ENCODE measurements at regions not wholly inside any gene's neighbourhood (a gene's known extent, or its start where the extent isn't known, plus 50 kb on each side); places are given as distances from the start of the nearest gene placed in this dataset.
A peak's percentile ranks its signal among the peaks of the same experiment; 100 is the strongest.

DNA sequence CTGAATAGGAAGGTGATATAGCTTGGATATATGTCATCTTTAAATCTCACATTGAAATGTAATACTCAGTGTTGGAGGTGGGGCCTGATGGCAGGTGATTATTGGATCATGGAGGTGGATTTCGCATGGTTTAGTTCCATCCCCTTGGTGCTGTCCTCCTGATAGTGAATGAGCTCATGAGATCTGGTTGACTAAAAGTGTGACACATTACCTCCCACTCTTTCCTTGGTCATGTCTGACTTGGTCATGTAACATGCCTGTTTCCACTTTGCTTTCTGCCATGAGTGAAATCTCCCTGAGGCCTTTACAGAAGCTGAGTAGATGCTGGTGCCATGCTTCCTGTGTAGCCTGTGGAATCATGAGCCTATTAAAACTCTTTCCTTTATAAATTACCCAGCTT is 664.5 kb upstream of the NR5A2 start:
- no peak for DNase-seq

GRCh38 chr1:199373139-199373538 is 654.4 kb upstream of the NR5A2 start:
- no peak for DNase-seq

DNA sequence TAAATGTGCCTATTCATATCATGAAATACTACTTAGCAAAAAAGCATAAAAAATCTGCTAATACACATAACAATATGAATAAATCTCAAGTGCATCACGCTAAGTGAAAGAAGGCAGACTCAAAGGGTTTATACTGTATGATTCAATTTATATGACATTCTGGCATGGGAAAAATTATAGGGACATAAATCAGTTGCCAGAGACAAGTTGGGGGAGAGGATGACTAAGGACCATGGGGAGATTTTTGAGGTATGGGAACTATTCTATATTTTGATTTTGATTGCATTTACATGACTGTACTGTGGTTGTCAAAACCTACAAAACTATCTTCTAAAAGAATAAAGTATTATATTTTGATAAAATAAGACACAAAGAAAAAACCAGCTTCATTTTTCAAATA is 650.3 kb upstream of the NR5A2 start:
- DNase-seq: no peak

- no peak for DNase-seq
Observed at GRCh38 chr1:199383793-199384192, 643.7 kb upstream of the NR5A2 start.

DNA sequence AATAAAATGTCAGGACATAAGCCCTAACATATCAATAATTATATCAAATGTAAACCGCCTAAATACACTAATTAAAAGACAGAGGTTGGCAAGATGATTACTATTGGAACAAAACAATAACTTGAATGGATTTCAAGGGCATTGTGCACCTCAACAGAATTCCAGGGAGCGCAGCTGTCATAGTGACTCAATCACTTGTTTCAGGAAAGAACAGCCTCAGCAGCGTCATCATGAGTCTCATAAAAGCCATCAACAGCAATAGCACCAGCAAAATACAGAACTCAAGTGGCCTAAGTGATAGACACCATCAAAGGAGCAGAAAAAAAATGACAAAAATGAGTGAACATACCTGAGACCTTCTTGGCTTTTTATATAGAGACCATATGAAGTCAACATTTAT is 632.7 kb upstream of the NR5A2 start:
- DNase-seq: no peak

DNA sequence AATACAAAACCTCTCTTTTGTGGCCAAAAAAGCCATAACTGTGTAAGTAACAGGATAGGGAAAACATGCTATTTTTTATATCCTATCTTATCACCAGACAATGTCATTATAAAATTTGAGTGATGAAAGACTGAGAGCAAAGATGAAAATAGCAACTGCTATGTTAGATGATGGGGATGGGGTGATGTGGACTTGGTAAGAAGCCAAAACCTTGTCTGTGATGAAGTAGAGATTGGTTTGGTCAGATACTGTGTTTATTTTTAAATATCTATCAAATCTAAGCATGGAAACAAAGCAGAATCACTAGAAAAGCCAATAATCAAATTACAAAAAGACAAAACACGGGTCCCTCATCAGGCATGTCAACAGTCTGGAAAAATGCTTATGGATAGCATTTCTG is 631.1 kb upstream of the NR5A2 start:
- DNase-seq: no peak

DNA sequence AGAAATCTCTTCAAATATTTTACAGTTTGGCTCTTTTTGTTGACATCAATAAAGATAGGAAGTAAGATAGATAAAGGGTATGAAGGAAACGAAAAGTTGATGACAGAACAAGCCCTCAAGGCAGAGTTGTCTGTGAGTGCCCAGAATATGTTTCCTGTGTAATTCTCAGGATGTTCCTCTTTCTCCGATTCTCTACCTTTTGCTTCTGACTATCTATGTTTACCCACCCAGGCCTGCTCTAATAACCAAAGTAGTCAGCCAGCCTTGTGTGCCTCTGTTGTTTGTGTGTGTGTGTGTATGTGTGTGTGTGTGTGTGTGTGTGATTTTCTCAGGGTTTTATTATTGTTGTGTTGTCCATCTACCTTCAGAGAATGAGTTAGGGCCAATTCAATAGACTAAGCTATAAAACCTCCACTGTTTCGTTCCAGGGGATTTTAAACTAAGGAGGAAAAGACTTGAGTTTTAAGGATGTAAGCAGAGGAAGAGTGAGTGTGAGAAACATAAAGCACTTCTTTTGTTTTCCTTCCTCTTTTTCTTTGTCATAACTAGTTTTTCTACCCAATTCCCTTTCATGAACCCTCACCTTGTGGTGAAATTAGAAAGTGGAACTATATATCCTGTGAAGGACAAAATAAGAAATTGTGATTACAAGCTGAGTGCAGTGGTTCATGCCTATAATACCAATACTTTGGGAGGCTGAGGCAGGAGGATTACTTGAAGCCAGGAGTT is 627.4 kb upstream of the NR5A2 start:
- DNase-seq: peak; percentile 60

GRCh38 chr1:199403531-199404116 is 623.9 kb upstream of the NR5A2 start:
- DNase-seq: no peak

- no peak for DNase-seq
Observed at GRCh38 chr1:199404191-199404590, 623.3 kb upstream of the NR5A2 start.

DNA sequence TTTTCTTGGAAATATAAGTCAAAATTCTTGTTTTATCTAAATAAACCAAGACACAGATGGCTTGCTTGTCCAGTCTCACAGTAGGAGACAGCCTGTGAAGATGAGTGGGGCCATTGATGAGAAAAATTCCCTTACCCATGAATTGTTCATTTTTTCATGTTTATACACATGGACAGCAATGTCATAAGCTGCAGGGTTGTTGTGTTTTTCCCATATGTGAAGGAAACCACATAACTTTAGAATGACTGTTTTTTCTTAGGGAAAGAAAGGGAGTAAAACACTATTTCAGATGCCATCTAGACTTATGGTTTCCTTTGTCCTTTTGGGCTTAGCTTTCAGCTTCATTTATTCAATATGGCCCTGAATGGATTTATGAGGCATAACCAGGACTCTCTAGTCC is 622.5 kb upstream of the NR5A2 start:
- no peak for DNase-seq

GRCh38 chr1:199405634-199406196 is 621.8 kb upstream of the NR5A2 start:
- no peak for DNase-seq

DNA sequence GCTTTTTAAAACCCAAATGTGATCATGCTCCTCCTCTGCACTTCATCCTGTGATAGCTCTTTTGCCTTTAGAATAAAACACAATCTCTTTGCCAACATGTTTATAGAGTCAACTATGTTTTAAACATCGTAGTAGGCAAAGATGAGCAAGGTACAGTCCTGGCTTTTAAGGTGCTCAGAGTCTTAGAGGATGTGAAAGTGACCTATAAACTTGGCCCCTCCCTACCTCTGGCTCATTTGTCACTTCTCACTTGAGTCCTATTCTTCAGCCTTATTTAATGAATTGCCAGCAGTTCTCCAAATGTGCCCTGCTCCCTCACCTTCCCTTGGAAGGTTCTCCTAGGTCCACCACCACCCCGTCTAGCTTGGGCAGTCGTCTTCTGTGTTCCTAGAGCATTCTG is 617.0 kb upstream of the NR5A2 start:
- no peak for DNase-seq

GRCh38 chr1:199411506-199411905 is 616.0 kb upstream of the NR5A2 start:
- DNase-seq: no peak

DNA sequence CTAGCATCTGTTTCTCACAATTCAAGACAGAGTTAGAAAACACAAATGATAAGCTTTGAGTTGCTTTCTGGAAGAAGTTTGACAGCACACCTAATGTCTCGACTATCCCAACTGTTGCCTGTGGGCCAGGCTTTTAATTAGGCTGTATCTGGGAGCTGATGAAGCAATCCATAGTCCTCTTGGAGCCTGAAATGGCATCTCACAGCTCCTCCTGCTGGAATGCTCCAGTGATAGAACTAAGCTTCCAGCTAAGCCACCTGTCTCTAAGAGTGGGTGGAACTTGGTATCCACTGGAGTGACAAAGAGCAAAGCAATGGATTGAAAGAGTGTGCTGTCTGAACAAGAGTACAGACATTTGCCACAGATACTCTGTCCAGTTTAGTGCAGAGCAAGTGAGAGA is 605.3 kb upstream of the NR5A2 start:
- no peak for DNase-seq

- no peak for DNase-seq
Observed at GRCh38 chr1:199447906-199448305, 579.6 kb upstream of the NR5A2 start.

- DNase-seq: no peak
Observed at GRCh38 chr1:199448646-199449045, 578.9 kb upstream of the NR5A2 start.

DNA sequence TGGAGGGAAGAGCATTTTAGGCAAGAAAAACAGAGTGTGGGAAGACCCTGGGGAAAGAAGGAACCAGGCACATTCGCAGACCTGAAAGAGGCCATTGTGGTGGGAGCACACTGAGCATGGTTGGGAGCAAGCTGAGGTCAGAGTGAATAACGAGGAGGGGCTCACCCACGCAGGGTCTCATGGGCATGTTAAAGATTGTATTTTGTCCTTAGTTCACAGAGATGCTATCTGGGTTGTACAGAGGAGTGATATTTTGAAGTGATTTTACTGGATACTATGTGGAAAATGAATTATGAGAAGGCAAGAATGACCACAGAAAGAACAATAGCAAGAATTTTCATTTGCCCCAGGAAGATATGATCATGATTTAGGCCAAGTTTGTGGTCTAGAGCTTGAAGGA is 578.3 kb upstream of the NR5A2 start:
- DNase-seq: no peak

- DNase-seq: no peak
Observed at GRCh38 chr1:199449681-199450080, 577.8 kb upstream of the NR5A2 start.

GRCh38 chr1:199452627-199453026 is 574.9 kb upstream of the NR5A2 start:
- DNase-seq: no peak

DNA sequence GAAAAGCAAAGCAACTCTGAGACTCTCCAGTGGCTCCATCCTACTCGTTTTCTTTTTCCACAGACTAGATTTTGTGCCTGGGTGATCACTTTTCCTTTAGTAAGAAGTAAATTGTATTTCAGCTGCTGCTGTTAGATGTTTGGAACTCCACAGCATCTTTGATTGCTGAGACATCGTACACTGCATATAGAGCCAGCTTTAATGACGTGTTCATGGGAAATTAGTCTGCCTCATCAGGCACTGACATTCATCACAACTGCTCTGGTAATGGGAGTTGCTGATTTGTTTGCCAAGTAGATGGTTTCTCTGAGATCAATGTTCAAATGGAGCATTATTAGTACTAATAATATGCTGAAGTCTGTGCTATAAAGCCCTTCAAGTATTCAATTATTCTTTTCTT is 573.8 kb upstream of the NR5A2 start:
- DNase-seq: no peak

- no peak for DNase-seq
Observed at GRCh38 chr1:199460933-199461332, 566.6 kb upstream of the NR5A2 start.

DNA sequence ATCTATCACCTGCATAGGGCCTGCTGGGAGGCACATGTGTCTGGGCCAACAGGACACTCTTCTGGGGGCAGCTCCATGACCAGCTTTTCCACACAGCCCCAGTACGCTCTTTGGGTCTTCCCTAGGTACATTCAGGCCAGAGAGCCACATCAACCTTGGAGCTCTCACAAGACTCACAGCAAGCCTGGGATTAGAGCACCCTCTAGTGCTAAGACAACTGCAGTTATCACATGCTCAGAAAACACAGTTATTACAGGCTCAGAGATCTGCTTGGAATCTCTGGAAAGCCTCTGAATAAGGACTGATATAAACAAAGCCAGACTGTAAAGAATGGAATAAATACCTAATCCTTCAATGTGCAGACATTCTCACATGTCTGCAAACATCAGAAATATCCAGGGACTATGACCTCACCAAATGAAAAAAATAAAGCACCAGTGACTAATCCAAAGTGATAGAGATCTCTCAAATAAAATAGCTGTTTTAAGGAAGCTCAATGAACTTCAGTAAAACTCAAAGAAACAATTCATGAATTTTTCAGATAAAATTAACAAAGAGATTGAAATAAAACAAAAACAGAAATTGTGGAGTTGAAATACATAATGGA is 563.9 kb upstream of the NR5A2 start:
- DNase-seq: peak; percentile 36

DNA sequence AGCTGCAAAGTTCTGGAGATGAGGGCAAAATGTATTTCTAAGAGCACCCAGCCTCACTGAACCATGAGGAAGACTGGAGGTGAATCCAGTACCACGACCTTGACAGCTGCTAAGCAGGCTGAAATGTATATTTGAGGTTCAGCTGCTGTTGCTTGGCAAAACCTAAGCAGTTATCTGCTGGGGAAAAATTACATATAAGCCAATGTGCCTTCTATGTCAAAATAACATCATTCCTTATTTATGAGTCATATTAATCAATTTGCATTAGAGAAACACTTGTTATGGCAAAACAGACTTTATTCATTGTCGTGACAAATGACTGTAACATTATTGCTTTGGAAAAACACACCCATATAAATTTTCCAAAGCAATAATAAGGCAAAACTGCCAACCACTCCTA is 560.5 kb upstream of the NR5A2 start:
- DNase-seq: no peak

DNA sequence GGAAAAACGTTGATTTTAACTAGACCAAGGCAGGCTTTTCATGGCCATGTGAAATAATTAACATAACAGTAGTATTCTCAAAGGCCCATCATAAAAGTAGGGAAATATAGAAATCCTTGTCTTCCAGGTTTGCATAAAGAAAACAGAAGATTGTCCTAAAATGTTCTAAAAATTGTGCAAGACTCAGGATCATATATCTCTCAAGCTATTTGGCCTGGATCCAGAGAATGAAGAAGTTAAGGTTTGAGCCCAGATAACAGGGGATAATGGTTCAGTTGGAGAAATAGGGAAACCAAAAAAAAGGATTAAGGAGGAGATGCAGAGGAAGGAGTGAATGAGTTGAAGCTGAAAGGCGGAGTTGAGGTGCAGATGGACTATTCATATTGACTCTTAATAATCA is 555.5 kb upstream of the NR5A2 start:
- no peak for DNase-seq

Measured in MV-4-11 (cell line).